Activated CD4-positive, alpha-beta memory T cell treated with anti-CD3 and anti-CD28 coated beads, Interleukin-2, amount 10 ng/mL, durations not matched to agents 7 days and 5 days (primary cell): ENCODE measurements at regions not wholly inside any gene's neighbourhood (a gene's known extent, or its start where the extent isn't known, plus 50 kb on each side); places are given as distances from the start of the nearest gene placed in this dataset.

Experiments
- CTCF ChIA-PET: fragments of 350-600 bp; sonication (Branson Sonifier 250); formaldehyde crosslinking; loops from one replicate; lab custom pipeline; 2021; ENCODE audit warnings: antibody characterized with exemption, inconsistent platforms; lab: Charles Lee
- POLR2A ChIA-PET: fragments of 350-600 bp; sonication (Branson Sonifier 250); formaldehyde crosslinking; loops from one replicate; lab custom pipeline; 2021; ENCODE audit warnings: antibody characterized with exemption; lab: Charles Lee
- DNase-seq: peaks from one replicate; pipeline ENCODE4 v3.0.0-alpha.2; 2020
- H3K27ac Mint-ChIP-seq: one replicate; pipeline ENCODE4 v1.8.0; 2021; ENCODE audit warnings: mild to moderate bottlenecking, mixed read lengths
- H3K27me3 Mint-ChIP-seq: one replicate; pipeline ENCODE4 v1.8.0; 2021; ENCODE audit warnings: mixed read lengths
- H3K36me3 Mint-ChIP-seq: one replicate; pipeline ENCODE4 v1.8.0; 2021; ENCODE audit warnings: low read depth, mixed read lengths
- H3K4me1 Mint-ChIP-seq: one replicate; pipeline ENCODE4 v1.8.0; 2021; ENCODE audit warnings: mixed read lengths
- H3K4me3 Mint-ChIP-seq: one replicate; pipeline ENCODE4 v1.8.0; 2021; ENCODE audit warnings: mild to moderate bottlenecking, mixed read lengths
- H3K9me3 Mint-ChIP-seq: one replicate; pipeline ENCODE4 v1.8.0; 2021; ENCODE audit warnings: mixed read lengths

- H3K9me3 Mint-ChIP-seq = peaks cover 10% of the 10 kb centered on the region
- no peak overlapping the region for H3K27ac Mint-ChIP-seq
- no peak overlapping the region for H3K4me3 Mint-ChIP-seq
- peaks cover 87% of the 10 kb centered on the region for H3K4me1 Mint-ChIP-seq
- ChIA-PET CTCF (interaction anchor here (2.0 to 11.6 kb wide), 2 partner anchors 29 to 337 kb away, joined by 8 to 157 read pairs; no protein-coding TSS in a partner anchor), POLR2A (interaction anchor here (1.0 to 8.2 kb wide), 4 partner anchors 10 to 215 kb away, joined by 3 to 302 read pairs (median 4); no protein-coding TSS in a partner anchor)
- no peaks in the 10 kb centered on the region for H3K27me3 Mint-ChIP-seq
- no peak for DNase-seq
- H3K36me3 Mint-ChIP-seq = peaks cover 54% of the 10 kb centered on the region
These were observed 293.2 kb downstream of the ETS1 start for GRCh38 chr11:128294001-128294670.

- peak overlapping the region; percentile 92 for H3K4me3 Mint-ChIP-seq
- no peaks in the 10 kb centered on the region for H3K27me3 Mint-ChIP-seq
- H3K36me3 Mint-ChIP-seq = peaks cover 61% of the 10 kb centered on the region
- ChIA-PET POLR2A (interaction anchor here (1.0 to 8.2 kb wide), 16 partner anchors 8 to 437 kb away, joined by 3 to 302 read pairs (median 56); partner anchors contain the start of gene FLI1), CTCF (interaction anchor here (1.2 to 11.6 kb wide), 10 partner anchors 9 to 347 kb away, joined by 4 to 157 read pairs (median 27); no protein-coding TSS in a partner anchor)
- peaks cover 86% of the 10 kb centered on the region for H3K4me1 Mint-ChIP-seq
- H3K27ac Mint-ChIP-seq = peak overlapping the region; percentile 97
- peaks cover 10% of the 10 kb centered on the region for H3K9me3 Mint-ChIP-seq
- peak; percentile 52 for DNase-seq
These were observed 295.5 kb downstream of the ETS1 start for GRCh38 chr11:128291835-128292234.

GRCh38 chr11:128291007-128291406 lies 296.4 kb downstream of the ETS1 start:
- POLR2A ChIA-PET = interaction anchor here (0.7 to 8.2 kb wide), 31 partner anchors 10 to 448 kb away, joined by 3 to 302 read pairs (median 12); partner anchors contain the start of gene FLI1
- H3K27ac Mint-ChIP-seq = peak overlapping the region; percentile 97
- H3K9me3 Mint-ChIP-seq = peaks cover 10% of the 10 kb centered on the region
- H3K36me3 Mint-ChIP-seq = peaks cover 60% of the 10 kb centered on the region
- CTCF ChIA-PET = interaction anchor here (0.9 to 11.6 kb wide), 35 partner anchors 10 to 570 kb away, joined by 3 to 157 read pairs (median 5); no protein-coding TSS in a partner anchor
- DNase-seq = no peak
- H3K27me3 Mint-ChIP-seq = no peaks in the 10 kb centered on the region
- peaks cover 86% of the 10 kb centered on the region for H3K4me1 Mint-ChIP-seq
- H3K4me3 Mint-ChIP-seq = peak overlapping the region; percentile 92

DNA sequence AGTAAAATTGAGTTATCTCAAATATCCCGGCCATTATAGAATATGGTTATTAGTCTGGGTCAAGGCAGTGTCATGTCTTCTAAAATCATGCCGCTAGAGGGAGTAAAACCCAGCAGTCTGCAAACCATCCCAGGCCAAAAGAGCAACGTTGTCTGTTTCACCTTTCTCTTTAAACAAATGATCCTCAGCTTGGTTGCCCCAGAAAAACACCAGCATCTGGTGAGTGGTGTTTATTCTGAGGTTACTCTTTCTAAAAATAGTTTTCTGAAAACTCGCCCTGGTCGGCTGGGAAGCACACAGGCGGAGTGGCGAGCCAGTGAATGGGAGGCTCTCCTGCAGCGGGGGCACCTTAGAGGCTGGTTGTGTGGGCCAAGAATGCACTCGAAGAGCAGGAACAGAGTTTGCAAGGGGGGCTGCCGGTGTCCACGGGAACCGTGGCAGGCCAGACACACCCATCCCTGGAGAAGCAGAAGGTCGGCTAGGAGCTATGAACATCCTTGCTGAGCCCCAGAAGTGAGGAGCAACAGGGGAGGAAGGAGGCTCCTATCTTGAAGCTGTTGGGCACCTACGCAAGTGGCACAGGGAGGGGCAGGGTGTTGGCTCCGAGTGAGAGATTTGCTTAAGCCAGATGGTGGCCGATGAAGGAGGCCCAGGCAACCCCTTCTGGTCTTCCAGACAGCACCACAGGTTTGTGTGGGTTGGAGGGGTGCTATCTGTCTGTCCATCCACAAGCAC lies 297.1 kb downstream of the ETS1 start:
- Mint-ChIP-seq H3K36me3 (peaks cover 55% of the 10 kb centered on the region), H3K9me3 (peaks cover 9% of the 10 kb centered on the region), H3K4me3 (peak overlapping the region; percentile 92), H3K27ac (peak overlapping the region; percentile 97), H3K4me1 (peaks cover 87% of the 10 kb centered on the region), H3K27me3 (no peaks in the 10 kb centered on the region)
- DNase-seq = peak; percentile 79
- ChIA-PET POLR2A (interaction anchor here (0.7 to 8.2 kb wide), 41 partner anchors 9 to 540 kb away, joined by 3 to 302 read pairs (median 7); partner anchors contain the start of gene FLI1), CTCF (interaction anchor here (0.8 to 11.6 kb wide), 40 partner anchors 9 to 571 kb away, joined by 3 to 157 read pairs (median 5); no protein-coding TSS in a partner anchor)

DNA sequence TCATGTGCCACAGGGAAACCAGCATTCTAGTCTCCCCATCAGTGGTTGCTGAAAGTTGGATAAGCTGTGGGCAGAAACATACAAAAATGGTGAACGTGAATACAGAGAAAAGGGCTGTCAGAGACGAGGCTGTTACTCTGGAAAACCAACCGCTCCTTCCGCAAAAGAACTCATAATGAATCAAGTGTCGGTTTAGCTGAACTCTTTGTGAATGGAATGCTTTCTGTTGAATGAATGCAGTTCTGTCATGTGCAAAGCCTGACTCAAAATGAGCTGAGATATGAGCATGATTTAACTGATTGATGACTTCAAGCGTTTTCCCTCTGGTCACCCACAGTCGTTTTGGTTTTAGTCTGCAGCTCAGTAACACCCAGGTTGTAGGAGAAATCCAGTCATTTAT lies 298.3 kb downstream of the ETS1 start:
- peak overlapping the region; percentile 15 for H3K4me3 Mint-ChIP-seq
- CTCF ChIA-PET = interaction anchor here (0.6 to 11.6 kb wide), 23 partner anchors 10 to 342 kb away, joined by 3 to 157 read pairs (median 19); no protein-coding TSS in a partner anchor
- peak overlapping the region; percentile 97 for H3K27ac Mint-ChIP-seq

DNA sequence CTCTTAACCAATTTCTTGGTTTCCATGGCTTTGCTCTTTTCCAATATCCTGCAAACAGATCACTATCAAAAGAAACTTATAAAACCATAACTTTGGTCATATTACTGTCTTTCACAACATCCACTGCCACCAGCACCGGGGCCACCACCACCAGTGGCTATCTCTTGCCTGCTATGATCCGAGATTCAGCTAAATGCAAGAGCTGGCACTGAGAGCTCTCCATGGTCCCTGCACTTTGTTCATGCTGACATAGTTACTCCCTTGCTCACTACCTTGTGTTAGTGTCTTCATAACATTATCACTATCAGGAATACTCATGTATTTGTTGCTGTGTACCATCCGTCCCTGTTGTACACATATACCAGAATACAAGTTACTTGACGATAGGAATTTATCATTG lies 299.0 kb downstream of the ETS1 start:
- Mint-ChIP-seq H3K9me3 (peaks cover 2% of the 10 kb centered on the region), H3K27ac (peak overlapping the region; percentile 97), H3K4me3 (no peak overlapping the region), H3K4me1 (peaks cover 78% of the 10 kb centered on the region), H3K27me3 (no peaks in the 10 kb centered on the region), H3K36me3 (peaks cover 38% of the 10 kb centered on the region)
- POLR2A ChIA-PET = interaction anchor here (1.0 to 8.2 kb wide), 16 partner anchors 12 to 407 kb away, joined by 3 to 302 read pairs (median 48); partner anchors contain the start of gene FLI1
- DNase-seq = no peak
- CTCF ChIA-PET = interaction anchor here (1.0 to 11.6 kb wide), 13 partner anchors 9 to 342 kb away, joined by 3 to 157 read pairs (median 27); no protein-coding TSS in a partner anchor

More for the DNA sequence above, 298.3 kb downstream of the ETS1 start:
- POLR2A ChIA-PET = interaction anchor here (0.7 to 8.2 kb wide), 30 partner anchors 12 to 447 kb away, joined by 3 to 302 read pairs (median 12); partner anchors contain the start of gene FLI1
- H3K9me3 Mint-ChIP-seq = peaks cover 2% of the 10 kb centered on the region
- H3K36me3 Mint-ChIP-seq = peaks cover 43% of the 10 kb centered on the region
- DNase-seq = peak; percentile 59
- H3K4me1 Mint-ChIP-seq = peaks cover 84% of the 10 kb centered on the region
- no peaks in the 10 kb centered on the region for H3K27me3 Mint-ChIP-seq

GRCh38 chr11:128285321-128285720 lies 302.0 kb downstream of the ETS1 start:
- POLR2A ChIA-PET = interaction anchor here (1.0 kb wide), 1 partner anchor 95 kb away, joined by 3 read pairs; no protein-coding TSS in a partner anchor
- Mint-ChIP-seq H3K27ac (no peak overlapping the region), H3K27me3 (no peaks in the 10 kb centered on the region), H3K4me1 (peaks cover 57% of the 10 kb centered on the region), H3K36me3 (peaks cover 13% of the 10 kb centered on the region), H3K9me3 (no peaks in the 10 kb centered on the region), H3K4me3 (no peak overlapping the region)
- no peak for DNase-seq
- CTCF ChIA-PET = interaction anchor here (7.6 to 11.6 kb wide), 2 partner anchors 114 to 345 kb away, joined by 34 to 157 read pairs; no protein-coding TSS in a partner anchor

DNA sequence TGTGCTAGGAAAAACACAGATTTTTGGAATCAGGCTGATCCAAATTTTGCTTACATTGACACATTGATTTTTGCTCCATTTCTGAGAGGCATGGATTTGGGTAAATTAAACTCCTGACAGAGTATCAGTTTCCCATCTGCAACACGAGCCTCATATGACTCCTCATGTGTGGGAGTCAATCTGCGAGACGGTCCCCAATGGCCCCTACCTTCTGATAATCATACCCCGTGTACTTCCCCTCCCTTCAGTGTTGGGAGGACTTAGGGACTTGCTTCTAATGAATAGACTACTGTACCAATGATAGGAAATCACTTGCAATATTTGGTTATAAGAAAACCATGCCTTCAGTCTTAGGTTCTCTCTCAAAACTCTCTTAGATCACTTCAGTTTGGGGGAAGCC lies 302.7 kb downstream of the ETS1 start:
- DNase-seq = no peak
- H3K9me3 Mint-ChIP-seq = no peaks in the 10 kb centered on the region
- H3K36me3 Mint-ChIP-seq = peaks cover 12% of the 10 kb centered on the region
- ChIA-PET CTCF (interaction anchor here (7.6 to 11.6 kb wide), 2 partner anchors 114 to 346 kb away, joined by 34 to 157 read pairs; no protein-coding TSS in a partner anchor), POLR2A (interaction anchor here (1.0 to 1.4 kb wide), 3 partner anchors 8 to 241 kb away, joined by 3 read pairs; no protein-coding TSS in a partner anchor)
- no peak overlapping the region for H3K27ac Mint-ChIP-seq
- peaks cover under 1% of the 10 kb centered on the region for H3K27me3 Mint-ChIP-seq
- no peak overlapping the region for H3K4me3 Mint-ChIP-seq
- peaks cover 50% of the 10 kb centered on the region for H3K4me1 Mint-ChIP-seq

GRCh38 chr11:128283451-128283850 lies 303.9 kb downstream of the ETS1 start:
- Mint-ChIP-seq H3K27ac (no peak overlapping the region), H3K4me3 (no peak overlapping the region), H3K9me3 (no peaks in the 10 kb centered on the region), H3K27me3 (peaks cover 6% of the 10 kb centered on the region), H3K36me3 (peaks cover 11% of the 10 kb centered on the region), H3K4me1 (peaks cover 38% of the 10 kb centered on the region)
- no peak for DNase-seq
- ChIA-PET POLR2A (interaction anchor here (0.9 to 1.4 kb wide), 4 partner anchors 9 to 242 kb away, joined by 3 read pairs; no protein-coding TSS in a partner anchor), CTCF (interaction anchor here (0.5 to 11.6 kb wide), 4 partner anchors 126 to 440 kb away, joined by 3 to 157 read pairs (median 4); no protein-coding TSS in a partner anchor)

GRCh38 chr11:128282053-128282452 lies 305.3 kb downstream of the ETS1 start:
- H3K27me3 Mint-ChIP-seq = peaks cover 12% of the 10 kb centered on the region
- POLR2A ChIA-PET = interaction anchor here (0.9 kb wide), 1 partner anchor 37 kb away, joined by 3 read pairs; no protein-coding TSS in a partner anchor
- no peak overlapping the region for H3K4me3 Mint-ChIP-seq
- CTCF ChIA-PET = no interaction called here
- H3K4me1 Mint-ChIP-seq = peaks cover 24% of the 10 kb centered on the region
- no peak for DNase-seq
- H3K9me3 Mint-ChIP-seq = no peaks in the 10 kb centered on the region
- H3K27ac Mint-ChIP-seq = no peak overlapping the region
- peaks cover under 1% of the 10 kb centered on the region for H3K36me3 Mint-ChIP-seq

DNA sequence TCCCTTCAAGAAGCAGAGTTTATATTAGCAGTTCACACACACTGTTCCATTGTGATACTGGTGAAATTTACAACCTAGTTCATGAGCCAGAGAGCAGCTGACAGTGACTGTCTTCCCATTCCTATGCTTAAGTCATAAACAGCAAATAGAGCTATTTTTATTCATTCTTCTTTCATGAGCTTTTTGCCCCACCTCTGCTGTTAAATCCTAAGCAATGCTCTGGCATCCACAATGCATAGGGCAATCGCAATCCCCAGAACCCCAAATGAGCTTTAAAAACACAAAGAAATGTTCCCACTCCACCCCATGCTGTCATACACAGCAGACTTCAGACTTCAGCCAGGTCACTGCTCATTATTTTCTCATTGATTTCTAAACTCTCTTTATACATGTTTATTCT lies 307.5 kb downstream of the ETS1 start:
- Mint-ChIP-seq H3K4me1 (peaks cover 3% of the 10 kb centered on the region), H3K27me3 (peaks cover 14% of the 10 kb centered on the region), H3K4me3 (no peak overlapping the region), H3K36me3 (peaks cover 3% of the 10 kb centered on the region), H3K27ac (no peak overlapping the region), H3K9me3 (no peaks in the 10 kb centered on the region)
- ChIA-PET POLR2A (interaction anchor here (0.6 kb wide), 1 partner anchor 186 kb away, joined by 3 read pairs; no protein-coding TSS in a partner anchor), CTCF (interaction anchor here (0.6 to 1.9 kb wide), 5 partner anchors 9 to 1206 kb away, joined by 3 to 9 read pairs (median 4); no protein-coding TSS in a partner anchor)
- DNase-seq = no peak

GRCh38 chr11:128273736-128274135 lies 313.6 kb downstream of the ETS1 start:
- peaks cover 4% of the 10 kb centered on the region for H3K4me1 Mint-ChIP-seq
- H3K27me3 Mint-ChIP-seq = peaks cover 12% of the 10 kb centered on the region
- peaks cover 4% of the 10 kb centered on the region for H3K36me3 Mint-ChIP-seq
- no peak for DNase-seq
- H3K27ac Mint-ChIP-seq = no peak overlapping the region
- H3K9me3 Mint-ChIP-seq = no peaks in the 10 kb centered on the region
- ChIA-PET CTCF (interaction anchor here (1.1 kb wide), 1 partner anchor 24 kb away, joined by 3 read pairs; no protein-coding TSS in a partner anchor), POLR2A (no interaction called here)
- H3K4me3 Mint-ChIP-seq = no peak overlapping the region
